NT2/D1 (cell line): ENCODE measurements at regions not wholly inside any gene's neighbourhood (a gene's known extent, or its start where the extent isn't known, plus 50 kb on each side); places are given as distances from the start of the nearest gene placed in this dataset.

Source experiments
- SUZ12 ChIP-seq: IDR thresholded peaks from 2 replicates; pipeline ENCODE4 v1.6.1; 2011; ENCODE audit not compliant: insufficient read length, insufficient read depth; ENCODE audit errors: extremely low read depth
- YY1 ChIP-seq: IDR thresholded peaks from 2 replicates; pipeline ENCODE4 v1.6.1; 2011; ENCODE audit not compliant: insufficient read length, insufficient read depth

DNA sequence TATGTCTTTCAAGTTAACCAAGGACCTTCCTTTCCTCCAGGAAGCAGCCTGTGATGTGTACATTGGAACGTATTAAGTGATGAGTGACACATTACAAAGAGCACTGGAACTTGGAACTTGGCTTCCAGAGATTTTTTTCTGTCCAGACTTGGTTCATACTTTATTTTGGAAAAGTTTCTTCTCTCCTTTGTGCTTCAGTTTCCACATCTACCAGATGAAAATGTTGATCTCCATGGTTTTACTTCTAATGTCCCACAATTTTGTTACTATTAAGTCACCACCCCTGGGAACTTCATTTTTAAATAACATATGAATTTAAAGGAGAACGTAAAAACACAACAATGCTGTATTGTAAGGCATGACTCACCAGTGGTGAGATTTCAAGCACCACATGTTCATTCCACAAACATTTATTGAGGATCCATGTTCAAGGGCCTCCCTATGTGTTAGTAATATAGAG lies 290.7 kb upstream of the LMCD1 start:
- TF ChIP-seq SUZ12 (no peak), YY1 (no peak)
